Ascending aorta (tissue), 2 donors: ENCODE measurements at regions not wholly inside any gene's neighbourhood (a gene's known extent, or its start where the extent isn't known, plus 50 kb on each side); places are given as distances from the start of the nearest gene placed in this dataset.
"Not testable (repeated sequence)": the region's sequence is repeated elsewhere in the genome, so short reads cannot be mapped to it uniquely, and the experiment has no call there.

ENCODE experiments used
- DNase-seq, 2 donors: peaks; one replicate each; pipeline ENCODE4 v3.0.0-alpha.2; 2019; ENCODE audit warnings: low spot score in 2 of 2
- H3K27ac ChIP-seq, 2 donors: fragments of 200-600 bp; sonication (generic); one replicate each; pipeline ENCODE4 v1.5.1; 2016 to 2017; ENCODE audit warnings: mild to moderate bottlenecking in 1 of 2
- H3K27me3 ChIP-seq: fragments of 200-600 bp; sonication (generic); one replicate; pipeline ENCODE4 v1.5.1; 2017
- H3K36me3 ChIP-seq, 2 donors: fragments of 200-600 bp; sonication (generic); one replicate each; pipeline ENCODE4 v1.5.1; 2016
- H3K4me1 ChIP-seq, 2 donors: fragments of 200-600 bp; sonication (generic); one replicate each; pipeline ENCODE4 v1.5.1; 2016 to 2017; ENCODE audit warnings: mild to moderate bottlenecking in 1 of 2
- H3K4me3 ChIP-seq, 2 donors: fragments of 200-600 bp; sonication (generic); one replicate each; pipeline ENCODE4 v1.5.1; 2016 to 2017; ENCODE audit warnings: mild to moderate bottlenecking in 1 of 2
- H3K9me3 ChIP-seq, 2 donors: fragments of 200-600 bp; sonication (generic); one replicate each; pipeline ENCODE4 v1.5.1; 2016
- intact Hi-C: fragments of 100-400 bp; cut with DNase I; formaldehyde crosslinking; loops from one replicate; pipeline ENCODE4 v1.15.1; 2023
- TF ChIP-seq, protein P1 (sequence below), 3 experiments: fragments of 200-600 bp in 2 of 3; fragments of 450-650 bp in 1 of 3; sonication (generic) in 2 of 3; IDR thresholded peaks; one replicate each; pipeline ENCODE4 v1.5.1; 2016 to 2019; ENCODE audit warnings: antibody characterized with exemption in 3 of 3, mild to moderate bottlenecking in 1 of 3, moderate library complexity in 1 of 3

GRCh38 chr17:15836991-15837390, 104.9 kb downstream of the TBC1D26 start:
- H3K9me3 ChIP-seq, DNase-seq, H3K27ac ChIP-seq, H3K4me1 ChIP-seq, H3K27me3 ChIP-seq, intact Hi-C loops, H3K36me3 ChIP-seq, H3K4me3 ChIP-seq: not testable (repeated sequence)

GRCh38 chr17:15847447-15848229, 97.3 kb upstream of the ADORA2B start:
- H3K4me1 ChIP-seq, H3K36me3 ChIP-seq, DNase-seq, H3K27ac ChIP-seq, H3K4me3 ChIP-seq, H3K27me3 ChIP-seq, H3K9me3 ChIP-seq, intact Hi-C loops: not testable (repeated sequence)

- H3K27ac ChIP-seq, H3K36me3 ChIP-seq, H3K4me1 ChIP-seq, H3K9me3 ChIP-seq, intact Hi-C loops, H3K27me3 ChIP-seq, H3K4me3 ChIP-seq: not testable (repeated sequence)
- TF ChIP-seq, protein P1, sequence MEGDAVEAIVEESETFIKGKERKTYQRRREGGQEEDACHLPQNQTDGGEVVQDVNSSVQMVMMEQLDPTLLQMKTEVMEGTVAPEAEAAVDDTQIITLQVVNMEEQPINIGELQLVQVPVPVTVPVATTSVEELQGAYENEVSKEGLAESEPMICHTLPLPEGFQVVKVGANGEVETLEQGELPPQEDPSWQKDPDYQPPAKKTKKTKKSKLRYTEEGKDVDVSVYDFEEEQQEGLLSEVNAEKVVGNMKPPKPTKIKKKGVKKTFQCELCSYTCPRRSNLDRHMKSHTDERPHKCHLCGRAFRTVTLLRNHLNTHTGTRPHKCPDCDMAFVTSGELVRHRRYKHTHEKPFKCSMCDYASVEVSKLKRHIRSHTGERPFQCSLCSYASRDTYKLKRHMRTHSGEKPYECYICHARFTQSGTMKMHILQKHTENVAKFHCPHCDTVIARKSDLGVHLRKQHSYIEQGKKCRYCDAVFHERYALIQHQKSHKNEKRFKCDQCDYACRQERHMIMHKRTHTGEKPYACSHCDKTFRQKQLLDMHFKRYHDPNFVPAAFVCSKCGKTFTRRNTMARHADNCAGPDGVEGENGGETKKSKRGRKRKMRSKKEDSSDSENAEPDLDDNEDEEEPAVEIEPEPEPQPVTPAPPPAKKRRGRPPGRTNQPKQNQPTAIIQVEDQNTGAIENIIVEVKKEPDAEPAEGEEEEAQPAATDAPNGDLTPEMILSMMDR (IDR thresholded peaks at IDR 0.05): peak in 1 of 3 experiments; percentile 19
- peak in 1 of 2 donors; percentile 12 for DNase-seq
These were observed 95.9 kb upstream of the ADORA2B start for GRCh38 chr17:15849054-15849453.

GRCh38 chr17:15850071-15850470, 94.9 kb upstream of the ADORA2B start:
- intact Hi-C loops, DNase-seq: not testable (repeated sequence)

GRCh38 chr17:15850687-15851086, 94.2 kb upstream of the ADORA2B start:
- H3K4me1 ChIP-seq, H3K27ac ChIP-seq, DNase-seq, H3K4me3 ChIP-seq, intact Hi-C loops, H3K9me3 ChIP-seq, H3K27me3 ChIP-seq, H3K36me3 ChIP-seq: not testable (repeated sequence)

More at GRCh38 chr17:15850071-15850470, 94.9 kb upstream of the ADORA2B start:
- not testable (repeated sequence) for H3K4me3 ChIP-seq, H3K4me1 ChIP-seq, H3K27me3 ChIP-seq, H3K9me3 ChIP-seq, H3K36me3 ChIP-seq, H3K27ac ChIP-seq

DNA sequence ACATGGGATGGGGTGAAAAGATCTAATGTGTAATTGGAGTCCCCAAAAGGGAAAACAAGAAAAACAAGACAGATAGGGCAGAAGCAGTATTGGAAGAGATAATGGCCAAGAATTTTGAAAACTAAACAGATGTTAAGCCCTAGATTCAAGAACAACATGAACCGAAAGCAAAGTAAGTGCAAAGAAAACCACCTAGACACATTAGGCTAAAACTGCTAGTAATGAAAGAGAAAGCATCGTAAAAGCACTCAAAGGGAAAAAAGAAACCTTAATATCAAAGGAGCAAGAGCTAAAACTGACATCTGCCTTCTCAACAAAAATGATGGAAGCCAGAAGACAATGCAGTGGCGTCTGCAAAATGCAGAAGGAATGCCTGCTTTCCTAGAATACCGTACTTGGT, 92.1 kb upstream of the ADORA2B start:
- H3K4me3 ChIP-seq, DNase-seq, H3K9me3 ChIP-seq, H3K27me3 ChIP-seq, intact Hi-C loops, H3K27ac ChIP-seq, H3K4me1 ChIP-seq, H3K36me3 ChIP-seq: not testable (repeated sequence)

GRCh38 chr17:15856191-15856590, 88.7 kb upstream of the ADORA2B start:
- H3K4me1 ChIP-seq, H3K9me3 ChIP-seq, DNase-seq, intact Hi-C loops, H3K36me3 ChIP-seq, H3K4me3 ChIP-seq, H3K27ac ChIP-seq, H3K27me3 ChIP-seq: not testable (repeated sequence)

GRCh38 chr17:15856745-15857144, 88.2 kb upstream of the ADORA2B start:
- intact Hi-C loops, H3K36me3 ChIP-seq, H3K27ac ChIP-seq, H3K27me3 ChIP-seq, H3K4me3 ChIP-seq, DNase-seq, H3K9me3 ChIP-seq, H3K4me1 ChIP-seq: not testable (repeated sequence)

GRCh38 chr17:15858082-15858481, 86.8 kb upstream of the ADORA2B start:
- DNase-seq, intact Hi-C loops, H3K4me1 ChIP-seq, H3K27me3 ChIP-seq, H3K27ac ChIP-seq, H3K9me3 ChIP-seq, H3K4me3 ChIP-seq, H3K36me3 ChIP-seq: not testable (repeated sequence)

GRCh38 chr17:15860774-15861173, 84.2 kb upstream of the ADORA2B start:
- H3K27ac ChIP-seq, H3K36me3 ChIP-seq, H3K4me1 ChIP-seq, H3K9me3 ChIP-seq, DNase-seq, H3K27me3 ChIP-seq, H3K4me3 ChIP-seq, intact Hi-C loops: not testable (repeated sequence)

- DNase-seq, H3K27me3 ChIP-seq, H3K36me3 ChIP-seq, H3K4me3 ChIP-seq, H3K27ac ChIP-seq, intact Hi-C loops, H3K4me1 ChIP-seq, H3K9me3 ChIP-seq: not testable (repeated sequence)
These were observed 80.9 kb upstream of the ADORA2B start for GRCh38 chr17:15864061-15864460.

DNA sequence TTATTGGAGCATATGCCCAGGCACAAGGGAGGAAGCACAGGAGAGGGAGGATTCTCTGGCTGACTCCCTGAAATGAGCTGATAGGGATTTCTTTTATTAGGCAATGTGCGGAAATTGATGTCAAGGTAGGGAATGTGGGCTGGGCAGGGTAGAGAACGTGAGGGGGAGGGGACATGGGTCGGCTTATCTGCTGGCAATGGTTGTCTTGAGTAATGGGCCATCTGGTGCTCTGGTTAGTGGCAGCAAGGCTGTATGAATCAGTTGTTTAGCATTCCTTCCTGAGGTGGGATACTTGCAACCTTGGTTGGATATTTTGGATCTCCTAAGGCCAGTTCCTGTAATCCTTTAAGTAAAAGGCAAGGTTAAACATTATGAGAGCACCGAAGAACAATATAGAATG, 80.5 kb upstream of the ADORA2B start:
- H3K9me3 ChIP-seq, H3K36me3 ChIP-seq, H3K27me3 ChIP-seq, intact Hi-C loops, H3K27ac ChIP-seq, H3K4me1 ChIP-seq, H3K4me3 ChIP-seq, DNase-seq: not testable (repeated sequence)

- H3K27me3 ChIP-seq, H3K4me1 ChIP-seq, DNase-seq, H3K27ac ChIP-seq, H3K9me3 ChIP-seq, H3K36me3 ChIP-seq, intact Hi-C loops, H3K4me3 ChIP-seq: not testable (repeated sequence)
These were observed 78.9 kb upstream of the ADORA2B start for GRCh38 chr17:15866015-15866414.

DNA sequence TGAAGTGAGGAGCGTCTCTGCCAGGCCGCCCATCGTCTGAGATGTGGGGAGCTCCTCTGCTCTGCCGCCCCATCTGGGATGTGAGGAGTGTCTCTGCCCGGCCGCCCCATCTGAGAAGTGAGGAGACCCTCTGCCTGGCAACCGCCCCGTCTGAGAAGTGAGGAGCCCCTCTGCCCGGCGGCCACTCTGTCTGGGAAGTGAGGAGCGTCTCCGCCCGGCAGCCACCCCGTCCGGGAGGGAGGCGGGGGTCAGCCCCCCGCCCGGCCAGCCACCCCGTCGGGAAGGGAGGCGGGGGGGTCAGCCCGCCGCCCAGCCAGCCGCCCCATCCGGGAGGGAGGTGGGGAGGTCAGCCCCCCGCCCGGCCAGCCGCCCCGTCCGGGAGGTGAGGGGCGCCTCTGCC, 77.6 kb upstream of the ADORA2B start:
- H3K4me3 ChIP-seq, H3K9me3 ChIP-seq, H3K4me1 ChIP-seq, intact Hi-C loops, H3K36me3 ChIP-seq, DNase-seq, H3K27me3 ChIP-seq, H3K27ac ChIP-seq: not testable (repeated sequence)
